Esophagus squamous epithelium (tissue), 4 donors: ENCODE measurements at regions not wholly inside any gene's neighbourhood (a gene's known extent, or its start where the extent isn't known, plus 50 kb on each side); places are given as distances from the start of the nearest gene placed in this dataset.

Experiments used
- POLR2A ChIP-seq, 4 donors: fragments of 450-650 bp; IDR thresholded peaks; one replicate each; pipeline ENCODE4 v1.6.1; 2017; ENCODE audit warnings: antibody characterized with exemption in 4 of 4, mild to moderate bottlenecking in 4 of 4, moderate library complexity in 3 of 4
- TF ChIP-seq, protein P1 (sequence below), 6 experiments: fragments of 450-650 bp in 4 of 6; fragments of 200-600 bp in 2 of 6; sonication (generic) in 2 of 6; IDR thresholded peaks; one replicate each; pipeline ENCODE4 v1.5.1; 2016 to 2019; ENCODE audit warnings: antibody characterized with exemption in 6 of 6, mild to moderate bottlenecking in 4 of 6, moderate library complexity in 4 of 6

DNA sequence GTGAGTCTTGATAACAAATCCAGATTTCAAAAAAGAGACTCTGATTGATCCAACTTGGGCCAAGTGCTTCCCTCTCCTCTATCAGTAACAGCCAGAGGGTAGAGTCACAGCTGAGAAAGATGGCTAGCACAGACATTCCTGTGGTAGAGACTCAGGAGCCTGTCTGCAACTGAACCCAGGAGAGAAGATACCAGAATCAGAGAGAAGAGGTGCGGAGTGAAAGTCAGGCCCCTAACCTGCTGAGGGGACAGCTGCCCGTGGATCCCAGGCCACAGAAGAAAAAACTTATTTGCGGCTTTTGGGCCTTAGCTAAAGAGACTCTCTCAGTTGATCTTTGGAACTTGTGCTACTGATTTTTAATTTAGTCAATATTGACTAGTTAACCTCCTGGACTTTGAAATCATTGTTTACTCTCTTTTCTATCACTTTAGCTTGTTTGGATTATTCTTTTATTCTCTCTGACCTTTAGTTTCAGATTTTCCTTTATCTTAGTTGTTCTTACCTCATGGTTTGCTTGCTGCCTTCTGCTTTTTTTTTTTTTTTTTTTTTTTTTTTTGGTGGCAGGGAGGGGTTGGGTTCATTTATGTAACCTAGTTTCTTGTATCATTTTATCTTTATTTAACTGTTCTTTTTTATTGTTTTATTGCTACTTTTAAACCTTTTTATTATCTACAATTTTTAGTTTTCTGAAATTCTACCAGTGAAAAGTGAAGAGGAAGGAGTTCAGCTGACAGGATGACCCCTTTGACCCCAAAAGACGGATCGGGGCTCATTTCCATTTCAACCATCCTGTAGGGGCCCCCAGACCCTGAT, 154.9 kb upstream of the KRR1 start:
- TF ChIP-seq, protein P1, sequence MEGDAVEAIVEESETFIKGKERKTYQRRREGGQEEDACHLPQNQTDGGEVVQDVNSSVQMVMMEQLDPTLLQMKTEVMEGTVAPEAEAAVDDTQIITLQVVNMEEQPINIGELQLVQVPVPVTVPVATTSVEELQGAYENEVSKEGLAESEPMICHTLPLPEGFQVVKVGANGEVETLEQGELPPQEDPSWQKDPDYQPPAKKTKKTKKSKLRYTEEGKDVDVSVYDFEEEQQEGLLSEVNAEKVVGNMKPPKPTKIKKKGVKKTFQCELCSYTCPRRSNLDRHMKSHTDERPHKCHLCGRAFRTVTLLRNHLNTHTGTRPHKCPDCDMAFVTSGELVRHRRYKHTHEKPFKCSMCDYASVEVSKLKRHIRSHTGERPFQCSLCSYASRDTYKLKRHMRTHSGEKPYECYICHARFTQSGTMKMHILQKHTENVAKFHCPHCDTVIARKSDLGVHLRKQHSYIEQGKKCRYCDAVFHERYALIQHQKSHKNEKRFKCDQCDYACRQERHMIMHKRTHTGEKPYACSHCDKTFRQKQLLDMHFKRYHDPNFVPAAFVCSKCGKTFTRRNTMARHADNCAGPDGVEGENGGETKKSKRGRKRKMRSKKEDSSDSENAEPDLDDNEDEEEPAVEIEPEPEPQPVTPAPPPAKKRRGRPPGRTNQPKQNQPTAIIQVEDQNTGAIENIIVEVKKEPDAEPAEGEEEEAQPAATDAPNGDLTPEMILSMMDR (IDR thresholded peaks at IDR 0.05), result no peak
- TF ChIP-seq POLR2A (IDR thresholded peaks at IDR 0.05), result no peak
